K562 (cell line): ENCODE measurements at regions not wholly inside any gene's neighbourhood (a gene's known extent, or its start where the extent isn't known, plus 50 kb on each side); places are given as distances from the start of the nearest gene placed in this dataset.
A peak's percentile ranks its signal among the peaks of the same experiment; 100 is the strongest.

Experiments
- ATAC-seq: fragments of 200-7000 bp; cut with Tn5 transposase; 3 replicates; pipeline ENCODE4 v1.9.1; 2020; ENCODE audit warnings: moderate library complexity
- BruUV-seq: library from RNA; stranded (reverse); fragments of 400-500 nt; replicated peaks from 2 replicates; lab custom pipeline; 2021; lab: Mats Ljungman, UMichigan
- CTCF ChIA-PET: fragments of 300-600 bp; formaldehyde crosslinking; extraction: SDS; loops from one replicate; lab custom pipeline; 2021; ENCODE audit warnings: low intra/inter-chr PET ratio; lab: Yijun Ruan, JAX
- POLR2A ChIA-PET: fragments of 300-600, 350-650 bp; sonication (Branson Sonifier 250); formaldehyde crosslinking; extraction: SDS; loops from one replicate; lab custom pipeline; 2021; ENCODE audit warnings: antibody characterized with exemption, inconsistent platforms; lab: Yijun Ruan, JAX
- DNase-seq, 4 experiments: peaks; one replicate each; pipeline versions ENCODE4 v3.0.0 to v3.0.0-alpha.2; 2011 to 2018; ENCODE audit warnings: low spot score in 3 of 4, mixed read lengths in 3 of 4; ENCODE audit errors: extremely low read depth in 1 of 4
- FAIRE-seq: peaks from 2 replicates; lab custom pipeline; 2011; peaks lifted over from hg19 to GRCh38; lab: Jason Lieb, UNC
- H2AFZ ChIP-seq: 2 replicates; pipeline ENCODE4 v1.6.0; 2011; ENCODE audit warnings: low read depth, low read length, control low read depth, inconsistent platforms
- H3K27ac ChIP-seq: fragments of 200-600 bp; 3 replicates; pipeline ENCODE4 v1.8.0; 2011; ENCODE audit warnings: low read depth, mild to moderate bottlenecking, control low read depth, inconsistent platforms, low read length, moderate library complexity, mixed read lengths; ENCODE audit errors: extremely low read depth
- H3K27me3 ChIP-seq, 2 experiments: fragments of 300-600 bp in 1 of 2; 2 replicates in 1 of 2; 3 replicates in 1 of 2; pipeline versions ENCODE4 v1.6.0 to v1.8.0; 2011; ENCODE audit warnings: inconsistent platforms in 2 of 2, low read length in 2 of 2, mild to moderate bottlenecking in 1 of 2, mixed read lengths in 1 of 2, moderate library complexity in 1 of 2; ENCODE audit not compliant: control insufficient read depth in 2 of 2, insufficient read depth in 2 of 2
- H3K36me3 ChIP-seq: fragments of 300-600 bp; 3 replicates; pipeline ENCODE4 v1.8.0; 2011; ENCODE audit warnings: mild to moderate bottlenecking, low read length, inconsistent platforms; ENCODE audit not compliant: control insufficient read depth, insufficient read depth
- H3K4me1 ChIP-seq, 2 experiments: fragments of 200-600 bp in 1 of 2; replicated peaks in 1 of 2; 2 replicates in 1 of 2; 3 replicates in 1 of 2; pipeline versions ENCODE4 v1.5.1 to v1.8.0; 2011; ENCODE audit warnings: inconsistent platforms in 2 of 2, low read length in 2 of 2, mild to moderate bottlenecking in 1 of 2, mixed read lengths in 1 of 2, moderate library complexity in 1 of 2; ENCODE audit not compliant: control insufficient read depth in 2 of 2, insufficient read depth in 2 of 2
- H3K4me2 ChIP-seq: 2 replicates; pipeline ENCODE4 v1.6.1; 2011; ENCODE audit warnings: low read length, control low read depth, inconsistent platforms, mixed read lengths; ENCODE audit not compliant: insufficient read depth
- H3K4me3 ChIP-seq: fragments of 200-600 bp; sonication (generic), shearing (Covaris generic); 2 replicates; pipeline ENCODE4 v1.5.1; 2016; ENCODE audit warnings: control low read depth, inconsistent platforms
- H3K79me2 ChIP-seq: fragments of 200-600 bp; 3 replicates; pipeline ENCODE4 v1.8.0; 2011; ENCODE audit warnings: low read length, inconsistent platforms; ENCODE audit not compliant: control insufficient read depth, insufficient read depth
- H3K9ac ChIP-seq, 2 experiments: 2 replicates each; pipeline versions ENCODE4 v1.6.0 to v1.6.1; 2011; ENCODE audit warnings: low read depth in 2 of 2, low read length in 2 of 2, control low read depth in 1 of 2, inconsistent platforms in 1 of 2, mild to moderate bottlenecking in 1 of 2, mixed read lengths in 1 of 2; ENCODE audit not compliant: insufficient read depth in 1 of 2
- H3K9me1 ChIP-seq: one replicate; pipeline ENCODE4 v1.6.0; 2011; ENCODE audit warnings: inconsistent platforms, mild to moderate bottlenecking, low read length, moderate library complexity; ENCODE audit not compliant: control insufficient read depth, insufficient read depth
- H3K9me3 ChIP-seq: replicated peaks from 2 replicates; pipeline ENCODE4 v1.5.1; 2011; ENCODE audit warnings: low read depth, low read length, inconsistent platforms; ENCODE audit not compliant: control insufficient read depth, insufficient read depth
- H4K20me1 ChIP-seq: replicated peaks from 2 replicates; pipeline ENCODE4 v1.6.1; 2011; ENCODE audit warnings: low read length, inconsistent platforms, mixed read lengths; ENCODE audit not compliant: control insufficient read depth, insufficient read depth
- HES1 ChIP-seq: fragments of 450-650 bp; IDR thresholded peaks from 2 replicates; pipeline ENCODE4 v1.6.1; 2016; ENCODE audit warnings: low read depth, mild to moderate bottlenecking, moderate library complexity
- HNRNPK ChIP-seq: fragments of 200-400 bp; formaldehyde crosslinking; IDR thresholded peaks from one replicate; pipeline ENCODE4 v1.6.1; 2018; ENCODE audit warnings: mild to moderate bottlenecking, low read depth, low read length; ENCODE audit not compliant: poor library complexity, severe bottlenecking
- MCM2 ChIP-seq: fragments of 450-650 bp; IDR thresholded peaks from 2 replicates; pipeline ENCODE4 v1.6.1; 2017; ENCODE audit warnings: low read depth, mild to moderate bottlenecking
- NFATC3 ChIP-seq: fragments of 450-650 bp; IDR thresholded peaks from 2 replicates; pipeline ENCODE4 v1.6.1; 2017; ENCODE audit warnings: mild to moderate bottlenecking
- NR2C2 ChIP-seq, 2 experiments: fragments of 200-800 bp in 1 of 2; sonication (Bioruptor generic) in 1 of 2; sonication (generic) in 1 of 2; formaldehyde crosslinking in 1 of 2; IDR thresholded peaks; 2 replicates each; pipeline versions ENCODE4 v1.6.1 to v1.8.0; 2016 to 2022; ENCODE audit warnings: mild to moderate bottlenecking in 1 of 2, missing compliant biosample characterization in 1 of 2, missing genetic modification characterization in 1 of 2, missing genetic modification reagents in 1 of 2
- PKNOX1 ChIP-seq: fragments of 450-650 bp; IDR thresholded peaks from 2 replicates; pipeline ENCODE4 v1.6.1; 2016
- POLR2H ChIP-seq: IDR thresholded peaks from 2 replicates; pipeline ENCODE4 v1.6.1; 2016; ENCODE audit warnings: missing genetic modification characterization, low read depth, mild to moderate bottlenecking, control low read depth, missing compliant biosample characterization, moderate library complexity
- RBFOX2 ChIP-seq: fragments of 200-400 bp; formaldehyde crosslinking; IDR thresholded peaks from 2 replicates; pipeline ENCODE4 v1.6.1; 2017; ENCODE audit warnings: low read depth, mild to moderate bottlenecking, low read length, moderate library complexity
- SRSF9 ChIP-seq: fragments of 200-400 bp; formaldehyde crosslinking; IDR thresholded peaks from 2 replicates; pipeline ENCODE4 v1.6.1; 2017; ENCODE audit warnings: low read depth, low read length, borderline replicate concordance
- TBL1XR1 ChIP-seq, 2 experiments: IDR thresholded peaks; 2 replicates each; pipeline ENCODE4 v1.6.1; 2012; ENCODE audit warnings: improper control_type of control experiment in 2 of 2, low read length in 2 of 2, mild to moderate bottlenecking in 1 of 2
- ZNF224 ChIP-seq: sonication (generic); formaldehyde crosslinking; IDR thresholded peaks from 2 replicates; pipeline ENCODE4 v1.8.0; 2022; ENCODE audit warnings: mild to moderate bottlenecking, missing genetic modification reagents
- ZNF644 ChIP-seq: fragments of 200-800 bp; sonication (Bioruptor generic); IDR thresholded peaks from 2 replicates; pipeline ENCODE4 v1.6.1; 2016; ENCODE audit warnings: low read depth, missing genetic modification characterization, missing compliant biosample characterization
- ZNF76 ChIP-seq: fragments of 250-450 bp; sonication (Bioruptor Pico); IDR thresholded peaks from 2 replicates; pipeline ENCODE4 v1.4.0; 2020; ENCODE audit warnings: mild to moderate bottlenecking, moderate library complexity, borderline replicate concordance
- WGBS: fragments of 100-300 bp; shearing (Covaris generic); methylation state at CpG from one replicate; pipeline ENCODE4 v1.1.6; 2016; ENCODE audit warnings: low coverage, mixed read lengths; ENCODE audit not compliant: insufficient coverage; ENCODE audit errors: missing lambda C conversion rate; 5-methylcytosine and 5-hydroxymethylcytosine counted together
- in situ Hi-C: fragments of 300-500 bp; cut with MboI; formaldehyde crosslinking; loops from 4 replicates; pipeline ENCODE4 v1.15.0; 2018; ENCODE audit warnings: inconsistent platforms, mixed read lengths
- intact Hi-C: fragments of 100-400 bp; cut with micrococcal nuclease; formaldehyde crosslinking; loops from 2 replicates; pipeline ENCODE4 v1.14.2; 2022
- TF ChIP-seq, protein P1 (sequence below): sonication (generic); formaldehyde crosslinking; IDR thresholded peaks from 2 replicates; pipeline ENCODE4 v1.8.1; 2023; ENCODE audit warnings: mild to moderate bottlenecking, missing genetic modification reagents

GRCh38 chr4:187181054-187181453, 457.4 kb upstream of the FAT1 start (continued):
- no peak for TF ChIP-seq ZNF76
- no peak for TF ChIP-seq ZNF644 (tag)
- TF ChIP-seq HNRNPK = no peak
- TF ChIP-seq, protein P1, sequence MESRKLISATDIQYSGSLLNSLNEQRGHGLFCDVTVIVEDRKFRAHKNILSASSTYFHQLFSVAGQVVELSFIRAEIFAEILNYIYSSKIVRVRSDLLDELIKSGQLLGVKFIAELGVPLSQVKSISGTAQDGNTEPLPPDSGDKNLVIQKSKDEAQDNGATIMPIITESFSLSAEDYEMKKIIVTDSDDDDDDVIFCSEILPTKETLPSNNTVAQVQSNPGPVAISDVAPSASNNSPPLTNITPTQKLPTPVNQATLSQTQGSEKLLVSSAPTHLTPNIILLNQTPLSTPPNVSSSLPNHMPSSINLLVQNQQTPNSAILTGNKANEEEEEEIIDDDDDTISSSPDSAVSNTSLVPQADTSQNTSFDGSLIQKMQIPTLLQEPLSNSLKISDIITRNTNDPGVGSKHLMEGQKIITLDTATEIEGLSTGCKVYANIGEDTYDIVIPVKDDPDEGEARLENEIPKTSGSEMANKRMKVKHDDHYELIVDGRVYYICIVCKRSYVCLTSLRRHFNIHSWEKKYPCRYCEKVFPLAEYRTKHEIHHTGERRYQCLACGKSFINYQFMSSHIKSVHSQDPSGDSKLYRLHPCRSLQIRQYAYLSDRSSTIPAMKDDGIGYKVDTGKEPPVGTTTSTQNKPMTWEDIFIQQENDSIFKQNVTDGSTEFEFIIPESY (CRISPR knock-in tag) = no peak
- no peak for TF ChIP-seq TBL1XR1 (IDR thresholded peaks at IDR 0.05; ENCODE audit: low read length in 2 of 2)
- no peak for TF ChIP-seq MCM2
- no peak for TF ChIP-seq ZNF224 (CRISPR knock-in tag)
- TF ChIP-seq NR2C2 (CRISPR knock-in tag; IDR thresholded peaks at IDR 0.05) = no peak
- TF ChIP-seq NR2C2 (tag; IDR thresholded peaks at IDR 0.05) = no peak
- TF ChIP-seq, all 486 proteins: peak for 0

DNA sequence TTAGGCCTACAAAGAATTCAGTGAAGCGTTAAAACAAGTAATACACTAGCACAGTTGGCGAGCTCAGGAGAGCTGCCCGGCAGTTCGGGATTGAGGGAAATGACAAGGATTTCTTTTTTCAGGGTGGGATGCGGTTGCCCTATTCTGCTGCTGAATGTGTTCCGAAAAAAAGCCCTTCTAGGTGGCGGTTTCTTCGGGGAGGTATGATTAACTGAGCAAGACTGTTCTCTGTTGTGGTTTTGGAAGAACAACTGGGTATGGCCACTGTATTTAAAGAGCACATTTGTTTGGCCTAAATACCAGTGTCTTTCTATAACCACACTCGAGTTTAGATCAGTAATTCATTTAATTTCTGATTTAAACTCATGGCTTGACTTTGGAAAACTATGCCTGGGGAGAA, 459.7 kb upstream of the FAT1 start:
- Histone ChIP-seq H3K27me3 (no peaks in the 10 kb centered on the region), H3K9me3 (no peaks in the 10 kb centered on the region), H2AFZ (no peak overlapping the region), H3K4me1 (no peaks in the 10 kb centered on the region), H3K27ac (no peak overlapping the region), H3K79me2 (no peaks in the 10 kb centered on the region), H3K9me1 (no peaks in the 10 kb centered on the region), H4K20me1 (no peaks in the 10 kb centered on the region), H3K4me2 (no peak overlapping the region), H3K9ac (no peak overlapping the region), H3K4me3 (no peak overlapping the region), H3K36me3 (no peaks in the 10 kb centered on the region)
- 4% methylated on average over 9 of the region's 9 CpGs for WGBS
- DNase-seq (no peak), FAIRE-seq (no peak), ATAC-seq (no peak)
- intact Hi-C loops = no loop called here
- CTCF ChIA-PET = no interaction called here
- no TSS peak for BruUV-seq
- TF ChIP-seq PKNOX1 (no peak), RBFOX2 (no peak), SRSF9 (no peak), POLR2H (tag) (no peak), NFATC3 (0 out of 2 replicates have a peak, but pooled peaks have one; percentile 33), HES1 (no peak)
- in situ Hi-C loops = no loop called here
- POLR2A ChIA-PET = no interaction called here
